CD14-positive monocyte (primary cell): ENCODE measurements at regions not wholly inside any gene's neighbourhood (a gene's known extent, or its start where the extent isn't known, plus 50 kb on each side); places are given as distances from the start of the nearest gene placed in this dataset.

Source experiments
- DNase-seq, 3 donors: peaks; one replicate each; pipeline ENCODE4 v3.0.0-alpha.2; 2011 to 2022
- H2AFZ ChIP-seq: 2 replicates; pipeline ENCODE4 v1.6.0; 2012; ENCODE audit warnings: mild to moderate bottlenecking, low read depth, low read length, inconsistent platforms; ENCODE audit not compliant: insufficient read depth, poor library complexity, severe bottlenecking
- H3K27ac ChIP-seq, 2 donors: 1 replicate in 1 of 2; 2 replicates in 1 of 2; pipeline ENCODE4 v1.5.1; 2012 to 2013; ENCODE audit warnings: low read length in 2 of 2, control low read depth in 1 of 2, inconsistent platforms in 1 of 2, low read depth in 1 of 2, mild to moderate bottlenecking in 1 of 2
- H3K27me3 ChIP-seq, 2 donors: one replicate each; pipeline versions ENCODE4 v1.6.0 to v1.6.1; 2011 to 2013; ENCODE audit warnings: low read length in 2 of 2; ENCODE audit not compliant: control insufficient read depth in 2 of 2, insufficient read depth in 2 of 2
- H3K36me3 ChIP-seq, 2 donors: replicated peaks in 1 of 2; 1 replicate in 1 of 2; 2 replicates in 1 of 2; pipeline versions ENCODE4 v1.5.1 to v1.6.1; 2012 to 2013; ENCODE audit warnings: low read length in 2 of 2, control low read depth in 1 of 2, inconsistent platforms in 1 of 2, mild to moderate bottlenecking in 1 of 2; ENCODE audit not compliant: insufficient read depth in 2 of 2, control insufficient read depth in 1 of 2
- H3K4me1 ChIP-seq, 2 donors: 1 replicate in 1 of 2; 2 replicates in 1 of 2; pipeline versions ENCODE4 v1.5.1 to v1.6.1; 2012 to 2013; ENCODE audit warnings: low read length in 2 of 2, control low read depth in 1 of 2, inconsistent platforms in 1 of 2, mild to moderate bottlenecking in 1 of 2, moderate library complexity in 1 of 2; ENCODE audit not compliant: insufficient read depth in 2 of 2, control insufficient read depth in 1 of 2
- H3K4me2 ChIP-seq: replicated peaks from 2 replicates; pipeline ENCODE3; 2012; ENCODE audit warnings: low read length, moderate library complexity, mild to moderate bottlenecking; ENCODE audit not compliant: poor library complexity, severe bottlenecking; ENCODE audit errors: extremely low read depth
- H3K4me3 ChIP-seq, 3 experiments: fragments of 200-600 bp in 1 of 3; sonication (generic) in 1 of 3; replicated peaks in 1 of 3; 1 replicate in 2 of 3; 2 replicates in 1 of 3; pipeline ENCODE4 v1.5.1; 2011 to 2013; ENCODE audit warnings: low read length in 3 of 3, mild to moderate bottlenecking in 3 of 3, control low read depth in 2 of 3, low read depth in 2 of 3, inconsistent platforms in 1 of 3, moderate library complexity in 1 of 3
- H3K79me2 ChIP-seq: 2 replicates; pipeline ENCODE4 v1.6.0; 2012; ENCODE audit warnings: mild to moderate bottlenecking, control low read depth, inconsistent platforms, low read length, moderate library complexity; ENCODE audit not compliant: insufficient read depth
- H3K9ac ChIP-seq: 2 replicates; pipeline ENCODE4 v1.6.0; 2017; ENCODE audit warnings: low read length, mild to moderate bottlenecking; ENCODE audit not compliant: insufficient read depth, poor library complexity, severe bottlenecking
- H3K9me3 ChIP-seq, 2 donors: replicated peaks in 1 of 2; 1 replicate in 1 of 2; 2 replicates in 1 of 2; pipeline versions ENCODE4 v1.5.1 to v1.6.1; 2012 to 2013; ENCODE audit warnings: low read length in 2 of 2, control low read depth in 1 of 2; ENCODE audit not compliant: control insufficient read depth in 1 of 2, insufficient read depth in 1 of 2
- H4K20me1 ChIP-seq: 2 replicates; pipeline ENCODE4 v1.6.0; 2012; ENCODE audit warnings: mild to moderate bottlenecking, low read length, control low read depth, moderate library complexity; ENCODE audit not compliant: insufficient read depth
- H3K27ac Mint-ChIP-seq, 7 donors: one replicate each; pipeline ENCODE4 v1.8.0; 2020; ENCODE audit warnings: mild to moderate bottlenecking in 7 of 7, mixed read lengths in 7 of 7, moderate library complexity in 6 of 7, inconsistent platforms in 2 of 7
- H3K27me3 Mint-ChIP-seq, 3 donors: one replicate each; pipeline ENCODE4 v1.8.0; 2021 to 2022; ENCODE audit warnings: low read depth in 3 of 3, mild to moderate bottlenecking in 3 of 3, mixed read lengths in 3 of 3, moderate library complexity in 3 of 3, inconsistent platforms in 1 of 3
- H3K36me3 Mint-ChIP-seq, 2 donors: one replicate each; pipeline ENCODE4 v1.8.0; 2020; ENCODE audit warnings: mixed read lengths in 2 of 2, inconsistent platforms in 1 of 2, mild to moderate bottlenecking in 1 of 2
- H3K4me1 Mint-ChIP-seq: one replicate; pipeline ENCODE4 v1.8.0; 2020; ENCODE audit warnings: mild to moderate bottlenecking, mixed read lengths
- H3K4me3 Mint-ChIP-seq, 2 donors: one replicate each; pipeline ENCODE4 v1.8.0; 2020; ENCODE audit warnings: mild to moderate bottlenecking in 2 of 2, mixed read lengths in 2 of 2, moderate library complexity in 1 of 2
- H3K9me3 Mint-ChIP-seq, 7 donors: one replicate each; pipeline ENCODE4 v1.8.0; 2020 to 2022; ENCODE audit warnings: mixed read lengths in 7 of 7, mild to moderate bottlenecking in 6 of 7, moderate library complexity in 6 of 7, inconsistent platforms in 2 of 7
- CTCF ChIP-seq: fragments of 200-600 bp; IDR thresholded peaks from one replicate; pipeline ENCODE4 v1.8.0; 2022; ENCODE audit warnings: antibody characterized with exemption, mild to moderate bottlenecking
- WGBS: methylation state at CpG from one replicate; pipeline ENCODE4 v1.1.5; 2013; ENCODE audit warnings: missing lambda C conversion rate; ENCODE audit not compliant: insufficient coverage; 5-methylcytosine and 5-hydroxymethylcytosine counted together
- intact Hi-C, 2 donors: fragments of 100-400 bp; cut with micrococcal nuclease; formaldehyde crosslinking; loops; one replicate each; pipeline versions ENCODE4 v1.15.0 to v1.15.1; 2023

GRCh38 chr4:171588051-171588545, 225.1 kb upstream of the GALNTL6 start:
- Mint-ChIP-seq H3K4me3 (no peak overlapping the region), H3K27ac (no peak overlapping the region), H3K36me3 (no peaks in the 10 kb centered on the region), H3K27me3 (no peaks in the 10 kb centered on the region), H3K4me1 (peaks cover 3% of the 10 kb centered on the region), H3K9me3 (peaks cover 0 to 12% (median 4%) of the 10 kb centered on the region in 7 donors)
- no peak for TF ChIP-seq CTCF
- no peak for DNase-seq
- WGBS = 100% methylated on average over 1 of the region's 3 CpGs
- Histone ChIP-seq H3K79me2 (no peaks in the 10 kb centered on the region), H4K20me1 (no peaks in the 10 kb centered on the region), H3K4me1 (no peaks in the 10 kb centered on the region), H2AFZ (no peak overlapping the region), H3K4me2 (no peak overlapping the region), H3K9ac (no peak overlapping the region), H3K9me3 (peaks cover 0 to 4% of the 10 kb centered on the region in 2 donors), H3K27ac (no peak overlapping the region), H3K4me3 (no peak overlapping the region), H3K36me3 (no peaks in the 10 kb centered on the region), H3K27me3 (no peaks in the 10 kb centered on the region)
- intact Hi-C loops = no loop called here

GRCh38 chr4:171583790-171584189, 229.4 kb upstream of the GALNTL6 start:
- DNase-seq = no peak
- H3K4me2 ChIP-seq = no peak overlapping the region
- no peaks in the 10 kb centered on the region for H3K27me3 ChIP-seq
- no peak overlapping the region for H3K4me3 Mint-ChIP-seq
- intact Hi-C loops = no loop called here
- H3K4me1 Mint-ChIP-seq = peaks cover 7% of the 10 kb centered on the region
- H3K27ac Mint-ChIP-seq = no peak overlapping the region
- no peak overlapping the region for H2AFZ ChIP-seq
- H4K20me1 ChIP-seq = no peaks in the 10 kb centered on the region
- no peaks in the 10 kb centered on the region for H3K36me3 Mint-ChIP-seq
- no peaks in the 10 kb centered on the region for H3K36me3 ChIP-seq
- no peaks in the 10 kb centered on the region for H3K27me3 Mint-ChIP-seq
- peaks cover 0 to 4% of the 10 kb centered on the region in 2 donors for H3K9me3 ChIP-seq
- H3K4me1 ChIP-seq = no peaks in the 10 kb centered on the region
- no peak for TF ChIP-seq CTCF
- H3K27ac ChIP-seq = no peak overlapping the region
- H3K9me3 Mint-ChIP-seq = peaks cover 0 to 3% (median 0%) of the 10 kb centered on the region in 7 donors
- no peaks in the 10 kb centered on the region for H3K79me2 ChIP-seq
- no peak overlapping the region for H3K4me3 ChIP-seq
- no peak overlapping the region for H3K9ac ChIP-seq
